ENCODE measurements at regions not wholly inside any gene's neighbourhood (a gene's known extent, or its start where the extent isn't known, plus 50 kb on each side); places are given as distances from the start of the nearest gene placed in this dataset.

GRCh38 chr6:155967322-155967721 lies 511.7 kb upstream of the NOX3 start:
- DNase-seq = no peak

DNA sequence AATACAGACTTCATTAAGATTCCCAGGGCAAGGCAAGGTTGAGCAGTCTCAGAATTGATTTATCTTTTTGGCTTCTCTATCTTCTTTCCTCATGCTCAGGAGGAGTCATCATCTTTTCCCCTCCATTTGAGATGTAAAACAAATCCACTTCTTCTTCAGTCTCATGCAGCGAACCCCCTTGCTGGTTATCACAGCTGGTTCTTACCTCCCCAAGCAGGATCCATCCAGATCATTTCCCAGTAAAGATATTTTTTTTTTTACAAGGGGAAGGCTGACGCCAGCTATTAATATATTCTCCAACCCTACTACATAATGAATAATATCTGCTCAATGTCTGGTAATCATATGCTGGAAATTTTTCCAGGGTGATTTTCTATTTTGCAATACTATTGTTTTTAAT lies 508.9 kb upstream of the NOX3 start:
- no peak for DNase-seq

DNA sequence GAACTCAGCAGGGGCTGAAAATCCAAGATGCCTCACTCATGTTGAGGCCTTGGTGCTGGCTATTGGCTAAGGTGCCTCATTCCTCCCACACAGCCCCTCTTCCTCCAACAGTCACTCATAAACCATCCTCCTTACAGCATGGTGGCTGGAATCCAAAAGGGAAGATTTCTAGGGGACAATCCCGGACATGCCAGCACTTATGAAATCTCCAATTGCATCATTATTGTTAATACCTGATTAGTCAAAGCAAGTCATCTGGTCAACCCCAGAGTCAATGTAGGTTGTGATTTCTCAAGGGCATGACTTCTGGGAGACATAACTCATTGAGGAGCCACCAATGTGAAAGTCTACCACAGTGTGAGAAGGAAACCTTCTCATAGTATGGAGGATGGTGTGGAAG lies 506.6 kb upstream of the NOX3 start:
- no peak for DNase-seq

DNA sequence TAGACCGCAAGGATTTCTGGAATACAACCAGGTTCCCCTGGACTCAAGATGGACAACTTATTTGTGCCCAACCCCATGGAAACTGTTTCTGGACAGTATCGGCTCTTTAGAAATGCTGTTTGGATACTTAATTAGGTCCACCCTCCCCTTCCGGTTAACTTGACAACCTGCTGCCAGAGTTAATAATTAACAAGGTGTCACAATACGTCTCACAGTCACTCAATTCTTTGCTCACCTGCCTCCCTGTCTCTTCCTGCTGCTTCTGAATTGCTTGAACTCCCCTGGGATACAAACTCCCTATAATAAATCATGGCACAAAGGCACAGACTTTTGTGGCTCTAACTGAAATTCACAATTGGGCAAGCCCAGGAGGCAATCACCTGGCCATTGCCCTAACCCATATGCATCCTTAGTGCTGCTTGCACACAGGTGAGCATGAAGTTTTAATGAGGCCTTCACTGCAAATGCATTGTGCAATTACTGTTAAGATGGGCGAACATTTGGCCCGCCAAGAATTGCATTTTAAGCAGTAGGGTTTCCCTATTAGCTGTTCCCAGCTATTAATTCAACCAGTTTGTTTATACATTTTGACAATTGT lies 504.4 kb upstream of the NOX3 start:
- peak; percentile 92 for DNase-seq

- no peak for DNase-seq
Observed at GRCh38 chr6:155958550-155958949, 502.9 kb upstream of the NOX3 start.

GRCh38 chr6:155955038-155955437 lies 499.4 kb upstream of the NOX3 start:
- no peak for DNase-seq

DNA sequence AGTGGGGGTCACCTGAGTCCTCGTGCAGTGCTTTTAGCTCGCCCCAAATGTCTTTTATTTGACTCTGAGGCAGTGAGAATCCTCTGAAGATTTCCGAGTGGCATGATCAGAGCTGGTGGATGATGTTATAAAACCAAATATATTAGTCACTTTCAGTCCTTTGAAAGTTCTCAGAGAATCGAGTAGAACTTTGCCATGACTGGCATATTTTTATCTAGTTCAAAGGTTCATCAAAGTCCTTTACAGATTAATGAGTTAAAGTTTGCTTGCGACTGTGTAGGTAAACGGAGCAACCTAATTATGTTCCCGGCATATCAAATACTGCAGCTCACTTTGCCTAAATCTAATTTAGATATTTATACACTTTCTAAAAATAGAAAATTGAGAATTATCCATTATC lies 498.5 kb upstream of the NOX3 start:
- no peak for DNase-seq

GRCh38 chr6:155949256-155949655 lies 493.6 kb upstream of the NOX3 start:
- DNase-seq = no peak

DNA sequence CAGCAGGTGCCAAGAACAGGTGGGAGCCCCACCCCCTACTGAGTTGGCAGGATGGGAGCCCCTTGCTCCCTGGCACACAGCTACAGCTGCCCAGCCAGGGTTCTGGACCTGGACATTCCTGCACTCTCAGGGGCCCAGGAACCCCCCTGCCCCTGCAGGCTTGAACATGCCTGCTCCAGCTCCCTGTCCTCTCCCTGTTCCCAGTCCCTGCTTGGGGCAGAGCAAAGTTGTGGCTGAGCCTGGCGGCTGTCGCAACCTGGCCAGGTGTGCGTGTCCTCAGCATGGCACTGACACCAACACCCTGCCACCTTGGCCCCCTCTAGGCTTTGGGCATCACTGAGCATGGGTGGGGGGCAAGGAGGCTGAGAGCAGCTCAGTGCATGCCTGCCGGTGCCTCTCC lies 491.2 kb upstream of the NOX3 start:
- no peak for DNase-seq

GRCh38 chr6:155943635-155944034 lies 488.0 kb upstream of the NOX3 start:
- no peak for DNase-seq

DNA sequence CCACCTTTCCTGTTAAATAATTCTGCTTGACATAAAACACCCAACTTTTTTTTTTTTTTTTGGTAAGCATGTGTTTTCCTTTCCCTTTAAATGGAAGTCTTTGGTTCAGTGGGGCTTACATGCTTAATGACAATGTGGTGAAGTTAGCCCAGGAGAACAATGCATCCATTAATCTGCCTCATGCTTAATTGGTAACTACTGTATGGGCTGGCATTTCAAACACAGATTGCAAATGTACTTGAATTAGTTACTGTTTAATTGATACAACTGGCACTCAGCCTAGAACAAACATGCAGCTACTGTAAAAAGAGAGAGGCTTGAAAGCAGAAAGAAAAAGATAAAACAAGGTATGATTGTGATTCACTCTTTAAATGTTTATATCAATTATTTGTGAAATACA lies 483.6 kb upstream of the NOX3 start:
- peak; percentile 96 for DNase-seq

DNA sequence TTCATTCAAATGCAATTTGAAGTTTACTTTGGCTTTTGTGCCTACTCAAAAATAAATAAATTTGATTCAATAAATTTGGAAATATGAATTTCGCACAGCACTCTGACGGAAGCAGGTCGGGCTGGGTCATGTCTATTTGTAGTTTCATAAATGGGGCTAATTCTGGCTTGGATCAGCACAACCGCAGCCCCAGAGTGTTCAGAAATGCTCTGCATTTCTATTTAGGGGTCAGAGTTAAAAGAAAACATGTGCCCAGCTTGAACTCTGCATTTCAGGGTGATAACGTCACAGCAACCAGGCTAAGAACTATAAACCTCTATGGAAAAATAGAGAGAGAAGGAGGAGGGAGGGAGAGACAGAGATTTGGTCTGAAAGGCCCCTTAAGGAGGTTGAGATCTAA lies 480.9 kb upstream of the NOX3 start:
- no peak for DNase-seq

DNA sequence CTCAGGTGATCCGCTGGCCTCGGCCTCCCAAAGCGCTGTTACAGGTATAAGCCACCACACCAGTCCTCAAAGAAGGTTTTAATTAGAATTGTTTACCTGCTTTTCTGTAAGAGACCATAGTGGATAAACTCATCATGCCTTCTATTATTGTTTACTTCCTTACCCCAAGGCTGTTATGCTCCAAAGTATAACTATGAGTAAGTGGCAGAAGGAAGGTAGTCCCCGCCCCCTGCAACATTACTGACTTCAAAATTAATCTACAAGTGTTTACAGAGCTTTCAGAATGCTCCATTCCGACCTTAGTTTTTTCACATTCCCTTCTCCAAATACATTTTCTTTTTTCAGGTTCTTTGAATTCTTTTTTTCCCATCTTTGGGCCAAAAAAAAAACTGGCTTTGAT lies 480.5 kb upstream of the NOX3 start:
- DNase-seq = no peak

DNA sequence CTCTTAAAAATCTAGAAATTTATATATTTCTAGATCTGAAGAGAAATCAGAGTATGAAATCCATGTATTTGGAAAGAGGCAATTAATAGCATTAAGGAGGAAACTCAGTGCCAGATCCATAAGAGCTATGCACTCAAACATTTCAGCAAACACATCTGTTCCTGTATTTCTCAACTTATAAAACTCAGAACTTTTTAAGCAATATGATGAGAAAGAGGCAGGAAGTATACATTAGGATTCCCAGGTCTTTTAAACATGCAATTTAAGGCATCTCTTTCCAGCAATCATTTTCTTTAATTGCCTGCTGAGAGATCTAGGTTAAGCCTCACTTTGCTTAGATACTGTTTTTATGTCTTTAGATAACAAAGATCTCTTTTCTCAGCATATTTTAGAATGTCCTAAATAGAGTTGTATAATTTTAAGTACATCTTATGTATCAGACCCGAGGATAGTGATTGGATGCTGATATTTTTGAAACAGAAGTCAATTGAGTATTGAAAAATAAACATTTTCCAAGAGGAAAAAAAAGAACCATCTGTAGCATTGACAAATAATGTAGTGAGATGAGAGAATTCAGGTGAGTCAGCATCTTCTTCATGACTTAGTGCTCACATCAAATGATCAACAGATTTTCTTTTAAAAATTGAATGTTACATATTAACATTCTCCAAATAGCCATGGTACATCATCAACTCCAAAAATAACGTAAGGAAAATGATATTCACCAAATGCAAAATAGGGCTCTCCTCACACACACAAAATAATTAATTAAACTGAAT lies 461.4 kb upstream of the NOX3 start:
- DNase-seq = no peak

GRCh38 chr6:155915651-155916050 lies 460.0 kb upstream of the NOX3 start:
- DNase-seq = no peak

- no peak for DNase-seq
Observed at GRCh38 chr6:155913816-155914215, 458.2 kb upstream of the NOX3 start.

GRCh38 chr6:155909710-155910109 lies 454.1 kb upstream of the NOX3 start:
- DNase-seq = no peak

- no peak for DNase-seq
Observed at GRCh38 chr6:155895641-155896040, 440.0 kb upstream of the NOX3 start.

DNA sequence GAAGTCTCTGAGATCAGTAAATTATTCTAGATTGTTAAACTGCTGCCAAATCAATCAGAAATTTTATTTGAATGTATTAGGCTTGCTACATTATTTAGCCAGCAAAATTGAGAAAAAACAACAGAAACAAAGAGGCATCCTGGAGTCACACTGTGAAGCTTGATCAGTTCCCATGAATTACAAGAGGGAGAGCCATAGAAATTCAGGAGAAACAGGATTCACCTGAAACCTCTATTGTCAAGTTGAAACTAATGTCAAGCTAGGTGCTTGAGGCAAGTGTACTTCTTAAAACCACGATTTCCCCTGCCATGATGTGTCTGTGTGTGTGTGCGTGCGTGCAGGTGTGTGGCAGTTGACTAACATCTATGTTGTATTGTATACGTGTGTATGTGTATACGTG lies 439.1 kb upstream of the NOX3 start:
- DNase-seq = no peak

DNA sequence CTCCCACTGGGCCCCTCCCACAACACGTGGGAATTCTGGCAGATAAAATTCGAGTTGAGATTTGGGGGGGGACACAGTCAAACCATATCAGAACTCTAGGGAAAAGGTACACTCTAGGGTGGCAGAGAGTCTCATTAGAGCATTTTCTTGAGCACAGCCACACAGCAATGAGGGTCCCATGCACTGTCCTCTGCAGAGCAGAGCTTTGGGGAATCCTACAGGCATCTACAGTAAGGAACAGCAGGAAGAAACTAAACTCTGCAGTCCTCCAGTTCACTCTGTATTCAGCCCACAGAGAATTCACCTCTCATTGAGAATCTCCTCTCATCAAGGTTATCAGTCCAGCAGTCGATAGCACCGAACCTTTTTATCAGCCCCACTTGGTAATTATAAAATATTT lies 438.6 kb upstream of the NOX3 start:
- no peak for DNase-seq

DNA sequence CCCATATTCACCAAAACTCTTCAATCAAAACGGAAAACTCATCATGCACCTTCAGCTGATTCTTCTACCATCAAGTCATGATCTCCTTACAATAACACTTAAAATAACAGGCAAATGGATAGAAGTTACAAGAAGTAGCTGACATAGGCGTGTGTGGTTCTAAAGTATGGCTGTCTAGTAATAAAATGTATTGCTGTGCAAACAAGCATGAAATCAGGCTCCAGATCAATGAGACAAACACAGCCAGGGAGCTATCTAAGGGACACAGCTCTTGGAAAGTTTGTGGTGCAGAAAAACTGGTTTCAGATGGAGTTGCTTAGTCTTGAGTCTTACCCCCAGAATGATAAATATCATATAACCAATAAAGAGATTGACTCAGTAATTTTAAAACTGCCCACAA lies 434.8 kb upstream of the NOX3 start:
- no peak for DNase-seq

DNA sequence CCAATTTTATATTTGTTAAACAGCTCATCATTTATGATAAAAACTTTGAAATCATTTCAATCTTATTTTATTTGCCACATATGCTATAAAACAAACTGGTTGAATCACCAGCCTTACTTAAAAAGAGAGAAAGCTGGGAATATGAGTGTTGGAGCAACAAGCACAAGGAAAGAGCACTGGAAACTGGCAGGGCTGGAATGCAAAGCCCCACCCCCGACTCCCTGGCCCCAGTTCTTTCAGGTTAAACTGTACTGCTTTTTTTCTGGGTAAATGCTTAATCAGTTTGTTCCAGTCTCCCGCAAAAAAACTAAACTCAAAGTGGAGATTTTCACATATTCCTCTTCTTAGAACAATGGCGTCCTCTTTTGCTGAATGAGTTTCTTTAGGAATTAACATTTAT lies 433.8 kb upstream of the NOX3 start:
- DNase-seq = no peak

- DNase-seq = no peak
Observed at GRCh38 chr6:155887421-155887820, 431.8 kb upstream of the NOX3 start.

DNA sequence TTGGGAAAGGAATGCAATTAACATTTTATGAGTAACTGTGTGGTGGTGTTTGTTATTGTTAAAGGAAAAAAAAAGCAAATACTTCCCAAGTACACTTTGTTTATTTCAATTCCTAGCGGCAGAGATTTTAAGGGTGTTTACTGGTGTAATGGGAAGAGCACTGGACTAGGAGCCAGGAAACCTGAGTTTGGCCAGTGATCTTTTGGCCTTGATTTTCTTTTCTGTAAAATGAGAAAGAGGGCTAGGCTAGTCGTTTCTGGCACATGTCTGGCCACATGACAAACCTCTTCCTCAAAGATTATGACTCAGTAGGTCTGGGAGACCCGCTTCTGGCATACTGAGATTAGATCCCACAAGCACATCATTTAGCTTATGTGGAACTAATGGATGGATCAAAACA lies 428.1 kb upstream of the NOX3 start:
- DNase-seq = no peak

GRCh38 chr6:155883334-155883731 lies 427.7 kb upstream of the NOX3 start:
- no peak for DNase-seq

Data from NCI-H1105 (cell line).